Uterus (tissue), 3 donors: ENCODE measurements at regions not wholly inside any gene's neighbourhood (a gene's known extent, or its start where the extent isn't known, plus 50 kb on each side); places are given as distances from the start of the nearest gene placed in this dataset.

Experiments used
- DNase-seq, 2 donors: peaks; one replicate each; pipeline ENCODE4 v3.0.0-alpha.2; 2019 to 2020
- H3K27ac ChIP-seq, 2 donors: fragments of 200-600 bp; sonication (generic); 1 replicate in 1 of 2; 2 replicates in 1 of 2; pipeline ENCODE4 v1.5.1; 2016 to 2018
- H3K27me3 ChIP-seq, 2 donors: fragments of 200-600 bp; sonication (generic); one replicate each; pipeline ENCODE4 v1.5.1; 2018 to 2019; ENCODE audit warnings: control low read depth in 1 of 2
- H3K36me3 ChIP-seq, 2 donors: fragments of 200-600 bp; sonication (generic); one replicate each; pipeline ENCODE4 v1.5.1; 2019; ENCODE audit warnings: control low read depth in 1 of 2
- H3K4me1 ChIP-seq, 2 donors: fragments of 200-600 bp; sonication (generic); one replicate each; pipeline ENCODE4 v1.5.1; 2018 to 2019; ENCODE audit warnings: control low read depth in 1 of 2
- H3K4me3 ChIP-seq, 2 donors: fragments of 200-600 bp; sonication (generic); 1 replicate in 1 of 2; 2 replicates in 1 of 2; pipeline ENCODE4 v1.5.1; 2018 to 2019; ENCODE audit warnings: mild to moderate bottlenecking in 1 of 2
- H3K9me3 ChIP-seq, 2 donors: fragments of 200-600 bp; sonication (generic); one replicate each; pipeline ENCODE4 v1.5.1; 2019; ENCODE audit warnings: control low read depth in 1 of 2
- CTCF ChIP-seq, 4 experiments: fragments of 200-600 bp in 2 of 4; fragments of 450-650 bp in 2 of 4; sonication (generic) in 2 of 4; IDR thresholded peaks; one replicate each; pipeline ENCODE4 v1.5.1; 2016 to 2019; ENCODE audit warnings: antibody characterized with exemption in 4 of 4, mild to moderate bottlenecking in 2 of 4, moderate library complexity in 1 of 4
- POLR2A ChIP-seq, 2 donors: fragments of 450-650 bp; IDR thresholded peaks; one replicate each; pipeline ENCODE4 v1.6.1; 2016; ENCODE audit warnings: antibody characterized with exemption in 2 of 2, mild to moderate bottlenecking in 1 of 2, moderate library complexity in 1 of 2
- intact Hi-C: fragments of 100-400 bp; cut with DNase I; formaldehyde crosslinking; loops from one replicate; pipeline ENCODE4 v1.15.1; 2023; ENCODE audit warnings: low total_unique reads
- donor health status: DM: yes; HTN: yes; CAD: no.

GRCh38 chr3:34022147-34022546 lies 223.7 kb downstream of the PDCD6IP start:
- intact Hi-C loops: no loop called here
- Histone ChIP-seq H3K9me3 (no peaks in the 10 kb centered on the region), H3K36me3 (no peaks in the 10 kb centered on the region), H3K27me3 (no peaks in the 10 kb centered on the region), H3K4me3 (no peak overlapping the region), H3K27ac (no peak overlapping the region), H3K4me1 (no peaks in the 10 kb centered on the region)
- no peak for TF ChIP-seq POLR2A (IDR thresholded peaks at IDR 0.05)
- TF ChIP-seq CTCF (IDR thresholded peaks at IDR 0.05): no peak
- no peak for DNase-seq

GRCh38 chr3:34024447-34025240 lies 226.2 kb downstream of the PDCD6IP start:
- Histone ChIP-seq H3K27ac (no peak overlapping the region), H3K36me3 (no peaks in the 10 kb centered on the region), H3K9me3 (no peaks in the 10 kb centered on the region), H3K27me3 (no peaks in the 10 kb centered on the region), H3K4me3 (no peak overlapping the region), H3K4me1 (no peaks in the 10 kb centered on the region)
- TF ChIP-seq POLR2A (IDR thresholded peaks at IDR 0.05) (no peak), CTCF (IDR thresholded peaks at IDR 0.05) (no peak)
- intact Hi-C loops: no loop called here
- DNase-seq: no peak

- no peaks in the 10 kb centered on the region for H3K36me3 ChIP-seq
- no peak for DNase-seq
- no peak overlapping the region for H3K27ac ChIP-seq
- TF ChIP-seq POLR2A (IDR thresholded peaks at IDR 0.05) (no peak), CTCF (IDR thresholded peaks at IDR 0.05) (no peak)
- no peak overlapping the region for H3K4me3 ChIP-seq
- H3K27me3 ChIP-seq: no peaks in the 10 kb centered on the region
- no peaks in the 10 kb centered on the region for H3K9me3 ChIP-seq
- intact Hi-C loops: no loop called here
- no peaks in the 10 kb centered on the region for H3K4me1 ChIP-seq
These were observed 235.4 kb downstream of the PDCD6IP start for GRCh38 chr3:34033839-34034238.

- H3K27me3 ChIP-seq: no peaks in the 10 kb centered on the region
- intact Hi-C loops: no loop called here
- TF ChIP-seq POLR2A (IDR thresholded peaks at IDR 0.05) (no peak), CTCF (IDR thresholded peaks at IDR 0.05) (no peak)
- DNase-seq: no peak
- H3K27ac ChIP-seq: no peak overlapping the region
- H3K36me3 ChIP-seq: no peaks in the 10 kb centered on the region
- H3K4me1 ChIP-seq: no peaks in the 10 kb centered on the region
- H3K4me3 ChIP-seq: no peak overlapping the region
- no peaks in the 10 kb centered on the region for H3K9me3 ChIP-seq
These were observed 236.4 kb downstream of the PDCD6IP start for GRCh38 chr3:34034840-34035239.

- Histone ChIP-seq H3K36me3 (no peaks in the 10 kb centered on the region), H3K4me1 (no peaks in the 10 kb centered on the region), H3K4me3 (no peak overlapping the region), H3K9me3 (no peaks in the 10 kb centered on the region), H3K27ac (no peak overlapping the region), H3K27me3 (no peaks in the 10 kb centered on the region)
- DNase-seq: no peak
- intact Hi-C loops: no loop called here
- TF ChIP-seq CTCF (IDR thresholded peaks at IDR 0.05) (no peak), POLR2A (IDR thresholded peaks at IDR 0.05) (no peak)
These were observed 237.3 kb downstream of the PDCD6IP start for GRCh38 chr3:34035775-34036174.
